Stimulated activated CD4-positive, alpha-beta T cell treated with anti-CD3 and anti-CD28 coated beads, Interleukin-1b, Interleukin-23, amount 100 ng/mL, for 48 hours (primary cell): ENCODE measurements at regions not wholly inside any gene's neighbourhood (a gene's known extent, or its start where the extent isn't known, plus 50 kb on each side); places are given as distances from the start of the nearest gene placed in this dataset.

Experiments
- DNase-seq: peaks from one replicate; pipeline ENCODE4 v3.0.0-alpha.2; 2020

- no peak for DNase-seq
These were observed 537.6 kb downstream of the BRD1 start for GRCh38 chr22:49289822-49290679.

DNA sequence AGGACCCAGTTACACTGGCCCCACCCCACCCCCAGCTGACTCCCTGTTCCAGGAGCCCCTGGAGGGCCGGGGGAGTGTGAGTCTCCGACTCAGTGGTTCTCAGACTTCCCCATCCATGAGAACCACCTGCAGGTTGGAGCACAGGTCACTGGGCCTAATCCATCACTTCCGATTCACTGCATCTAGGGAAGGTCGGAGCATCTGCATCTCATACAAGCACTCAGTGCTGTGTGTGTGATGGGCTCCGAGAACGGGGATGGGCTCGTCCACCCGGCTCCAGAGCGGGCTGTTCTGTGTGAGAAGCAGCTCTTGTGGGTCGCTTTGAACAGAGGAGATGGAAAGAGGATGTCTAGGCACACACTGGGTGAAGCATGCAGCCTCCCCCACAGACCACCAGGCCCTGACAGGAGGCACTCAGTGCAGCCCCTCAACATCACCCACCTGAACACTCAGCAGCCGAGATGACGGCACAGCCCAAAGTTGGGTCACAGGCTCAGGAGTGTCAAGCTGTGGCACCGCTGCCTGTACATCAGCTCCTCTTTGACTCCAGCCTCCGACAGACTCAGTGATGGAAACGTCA is 541.4 kb downstream of the BRD1 start:
- DNase-seq, result no peak

DNA sequence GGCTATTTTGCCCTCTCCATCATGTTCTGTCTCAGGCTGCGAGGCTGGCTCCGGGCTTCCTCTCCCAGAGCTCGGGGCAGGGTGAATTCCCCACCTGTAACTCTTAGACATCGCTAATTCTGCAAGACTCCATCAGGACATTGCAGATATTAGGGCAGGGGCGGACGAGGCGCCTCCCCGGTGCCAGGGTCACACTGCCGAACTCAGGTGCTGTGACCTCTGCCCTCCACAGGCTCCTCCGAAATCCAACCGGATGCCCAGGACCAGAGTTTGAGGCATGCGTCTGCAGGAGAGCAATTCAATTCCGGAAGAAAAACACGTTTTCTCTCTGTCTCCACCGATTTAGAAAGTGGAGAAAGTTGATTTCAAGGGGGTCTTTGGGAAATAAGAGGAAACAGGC is 542.7 kb downstream of the BRD1 start:
- DNase-seq, result no peak

DNA sequence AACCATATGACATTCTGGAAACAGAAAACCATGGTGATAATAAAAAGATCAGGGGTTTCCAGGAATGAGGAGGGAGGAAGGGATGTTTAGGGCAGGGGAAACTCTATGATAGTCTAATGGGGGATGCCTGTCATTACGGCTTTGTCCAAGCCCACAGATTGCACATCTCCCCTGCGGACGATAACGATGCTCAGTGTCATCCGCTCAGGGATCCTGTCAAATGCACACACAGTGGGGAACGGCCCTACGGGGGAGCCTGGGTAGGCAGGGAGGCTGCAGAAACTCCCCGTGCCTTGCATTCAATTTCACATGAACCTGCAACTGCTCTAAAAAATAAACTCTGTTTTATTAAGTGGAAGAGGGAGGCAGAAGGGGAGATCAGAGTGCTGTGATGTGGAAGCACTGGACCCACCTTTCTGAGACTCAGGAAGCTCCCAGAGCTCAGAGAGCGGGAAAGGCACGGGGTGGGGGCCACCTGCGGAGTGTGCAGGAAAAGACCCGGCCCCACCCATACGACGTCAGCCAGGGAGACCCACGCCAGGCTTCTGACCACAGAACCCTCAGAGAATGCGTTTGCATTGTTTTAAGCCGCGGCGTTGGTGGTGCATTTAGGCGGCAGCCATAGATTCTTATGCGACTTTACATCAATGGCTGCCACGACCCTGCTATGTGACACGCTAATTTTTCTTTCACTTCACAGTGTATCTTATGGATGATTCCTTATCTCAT is 543.5 kb downstream of the BRD1 start:
- DNase-seq, result no peak

DNA sequence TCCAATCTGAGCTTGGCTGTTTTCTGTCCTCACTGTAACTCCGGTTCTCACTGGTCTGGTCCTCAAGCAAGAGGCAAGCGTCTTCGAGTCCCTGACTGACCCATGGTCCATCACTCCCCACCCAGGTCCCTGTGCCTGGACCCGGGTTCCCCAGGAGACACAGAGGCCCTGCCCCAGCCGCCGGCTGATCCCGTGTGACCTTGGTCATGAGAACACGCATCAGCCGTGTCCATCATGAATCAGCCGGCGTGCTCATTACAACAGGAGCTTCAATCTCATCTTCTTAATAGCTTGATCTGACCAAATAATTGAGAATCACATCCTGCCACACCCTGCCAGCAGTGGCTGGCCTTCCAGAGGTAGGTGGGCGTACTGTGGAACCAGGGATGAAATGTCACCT is 545.1 kb downstream of the BRD1 start:
- no peak for DNase-seq

DNA sequence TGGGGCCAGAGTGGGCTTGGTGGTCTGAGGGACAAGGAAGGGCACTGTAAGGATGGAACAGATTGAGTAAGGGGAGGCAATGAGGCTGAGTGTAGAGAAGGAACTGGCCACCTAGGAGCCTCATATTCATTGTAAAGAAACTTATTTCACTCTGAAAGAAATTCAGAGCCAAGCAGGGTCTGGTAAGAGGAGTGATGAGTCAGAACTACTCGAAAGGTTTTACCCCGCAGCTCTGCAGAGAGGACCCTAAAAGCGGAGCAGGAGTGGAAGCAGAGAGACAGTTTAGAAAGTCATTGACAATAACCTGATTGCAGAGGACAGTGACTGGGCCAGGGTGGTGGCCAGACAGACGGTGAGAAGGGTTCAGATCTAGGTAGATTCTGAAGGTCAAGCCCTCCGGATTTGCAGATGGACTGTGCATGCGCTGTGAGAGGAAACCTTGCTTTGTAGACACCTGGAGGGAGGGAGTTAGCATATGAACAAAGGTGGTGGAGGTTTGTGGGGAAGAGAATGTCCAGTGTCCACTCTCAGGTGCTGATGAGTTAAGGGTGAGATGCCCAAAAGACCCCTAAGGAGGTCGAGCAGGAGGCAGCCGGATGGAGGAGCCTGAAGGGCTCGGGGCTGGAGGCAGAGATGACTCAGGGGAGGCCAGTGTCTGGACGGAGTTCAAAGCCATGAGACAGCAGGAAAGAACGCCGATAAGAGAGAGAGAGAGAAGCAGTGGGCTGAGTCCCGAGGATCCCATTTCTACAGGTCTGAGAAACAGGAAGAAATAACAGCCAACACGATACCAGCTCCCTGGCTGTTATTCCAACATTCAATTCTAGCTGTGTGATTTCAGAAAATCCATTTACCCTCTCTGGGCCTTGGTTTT is 546.0 kb downstream of the BRD1 start:
- no peak for DNase-seq

DNA sequence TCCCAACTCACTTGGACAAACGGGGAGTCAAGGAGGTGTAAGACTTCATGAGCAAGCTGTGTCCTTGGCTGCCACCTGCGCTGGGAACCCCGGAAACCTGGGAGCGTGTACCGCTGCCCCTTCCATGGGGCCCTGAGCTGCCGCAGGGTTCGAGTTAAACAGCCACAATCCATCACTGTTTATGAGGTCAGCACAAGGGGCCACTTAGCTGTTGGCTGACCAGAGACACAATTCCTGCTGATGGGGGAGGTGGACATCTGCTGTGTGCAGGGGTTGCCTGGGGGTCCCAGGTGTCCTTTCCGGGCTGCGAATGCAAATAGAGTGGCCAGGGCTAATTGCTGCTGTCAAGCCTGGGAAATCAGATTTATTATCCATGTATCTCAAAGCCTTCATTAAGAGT is 549.3 kb downstream of the BRD1 start:
- DNase-seq, result no peak

DNA sequence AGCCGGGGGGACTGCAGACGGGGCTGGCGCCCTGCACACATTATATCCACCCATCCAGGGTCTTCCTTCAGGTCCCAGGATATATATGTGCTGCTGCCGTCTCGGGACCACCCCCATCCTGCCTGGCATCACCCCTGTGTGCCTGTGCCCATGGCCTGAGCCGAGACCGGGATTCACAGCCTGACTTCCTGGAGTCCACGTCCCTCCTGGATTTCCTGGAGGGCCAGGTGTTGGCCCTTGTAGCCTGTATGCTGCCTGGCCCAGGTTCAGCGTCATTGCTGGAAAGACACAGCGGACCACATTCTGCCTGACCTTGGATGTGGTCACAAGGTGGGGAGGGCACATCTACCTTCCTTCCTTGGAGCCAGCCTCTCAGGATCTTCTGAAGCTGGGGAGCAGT is 551.1 kb downstream of the BRD1 start:
- DNase-seq, result no peak

DNA sequence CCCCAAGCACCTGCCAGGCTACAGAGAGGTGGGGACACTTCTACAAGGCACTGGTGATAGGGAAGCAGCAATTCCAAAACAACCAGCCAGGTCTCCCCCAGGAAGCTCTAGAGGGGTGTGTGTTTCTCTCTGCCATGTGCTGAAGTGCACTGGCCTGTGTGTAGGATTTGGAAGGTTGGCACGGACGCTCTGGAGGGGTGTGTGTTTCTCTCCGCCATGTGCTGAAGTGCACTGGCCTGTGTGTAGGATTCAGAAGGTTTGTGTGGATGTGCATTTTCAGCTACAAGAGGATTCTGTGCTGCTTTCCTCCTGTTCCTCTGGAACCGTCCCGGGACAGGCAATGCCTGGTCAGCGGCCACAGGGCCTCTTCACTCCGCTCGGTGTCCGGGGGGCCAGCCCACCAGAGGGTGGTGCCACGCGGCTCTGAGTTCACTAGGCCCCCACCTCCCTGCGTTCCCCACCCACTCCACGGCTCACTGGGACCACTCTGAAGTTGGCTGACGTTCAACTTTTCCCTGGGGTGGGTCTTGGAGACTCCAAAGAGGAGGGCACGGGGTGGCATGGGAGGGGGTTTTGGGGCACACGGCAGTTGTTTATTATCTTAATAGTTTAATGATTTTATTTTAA is 552.8 kb downstream of the BRD1 start:
- no peak for DNase-seq

DNA sequence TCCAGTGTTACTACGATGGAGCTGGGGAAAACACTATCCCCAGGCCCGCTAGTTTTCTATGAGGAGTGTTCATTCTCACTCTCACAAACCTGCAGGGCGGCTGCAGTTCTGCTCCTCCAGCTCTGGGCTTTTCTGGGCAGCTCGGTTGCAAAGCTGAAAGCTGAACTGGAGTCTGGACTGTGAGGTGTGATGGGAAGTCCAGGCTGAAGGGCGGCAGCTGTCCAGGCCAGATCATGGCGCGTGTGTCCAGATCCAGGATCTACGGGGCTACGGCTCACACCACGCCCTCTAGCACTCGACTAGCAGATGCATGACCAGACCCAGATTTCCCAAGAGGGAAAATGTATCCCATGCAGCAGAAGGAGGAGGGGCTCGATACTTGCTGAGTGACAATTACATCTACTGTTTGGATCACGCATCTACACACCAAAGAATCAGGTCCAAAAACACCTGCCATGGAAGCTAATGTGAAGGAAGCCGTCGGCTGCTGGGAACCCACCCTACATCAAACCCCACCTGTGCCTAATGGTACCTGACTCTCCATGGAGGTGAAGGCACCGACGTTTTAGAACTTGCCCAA is 555.0 kb downstream of the BRD1 start:
- no peak for DNase-seq

DNA sequence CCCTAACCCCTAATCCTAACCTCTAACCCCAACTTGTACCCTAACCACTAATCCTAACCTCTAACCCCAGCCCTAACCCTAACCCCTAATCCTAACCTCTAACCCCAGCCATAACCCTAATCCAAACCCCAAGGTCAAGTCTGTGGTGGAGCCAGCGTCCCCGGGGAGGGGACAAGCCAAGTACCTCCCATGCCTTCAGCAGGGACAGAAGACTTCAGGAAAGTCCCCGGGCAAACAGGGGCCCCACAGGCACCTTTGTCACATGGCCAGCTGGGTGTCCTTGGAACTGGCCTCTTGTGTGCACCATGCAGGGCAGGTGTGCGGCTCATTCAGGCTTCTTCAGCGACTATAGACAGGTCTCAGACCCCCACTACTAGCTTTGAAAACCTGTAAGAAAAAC is 555.8 kb downstream of the BRD1 start:
- no peak for DNase-seq

DNA sequence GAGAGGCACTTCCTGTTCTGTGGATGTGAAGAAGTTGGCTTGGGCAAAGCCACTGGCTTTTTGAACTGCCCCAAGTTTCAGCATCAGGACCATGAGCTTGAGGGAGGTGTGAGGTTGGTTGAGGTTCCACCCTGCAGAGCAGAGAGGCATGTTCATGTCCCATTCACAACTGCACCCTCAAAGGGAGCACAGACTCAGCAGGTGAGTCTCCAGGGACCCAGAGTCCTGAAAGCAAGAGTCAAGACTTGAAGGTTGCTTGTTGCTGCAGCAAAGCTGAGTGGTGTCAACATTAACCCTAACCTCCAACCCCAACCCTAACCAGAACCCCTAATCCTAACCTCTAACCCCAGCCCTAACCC is 556.3 kb downstream of the BRD1 start:
- no peak for DNase-seq

GRCh38 chr22:49270595-49271368 is 556.9 kb downstream of the BRD1 start:
- no peak for DNase-seq

DNA sequence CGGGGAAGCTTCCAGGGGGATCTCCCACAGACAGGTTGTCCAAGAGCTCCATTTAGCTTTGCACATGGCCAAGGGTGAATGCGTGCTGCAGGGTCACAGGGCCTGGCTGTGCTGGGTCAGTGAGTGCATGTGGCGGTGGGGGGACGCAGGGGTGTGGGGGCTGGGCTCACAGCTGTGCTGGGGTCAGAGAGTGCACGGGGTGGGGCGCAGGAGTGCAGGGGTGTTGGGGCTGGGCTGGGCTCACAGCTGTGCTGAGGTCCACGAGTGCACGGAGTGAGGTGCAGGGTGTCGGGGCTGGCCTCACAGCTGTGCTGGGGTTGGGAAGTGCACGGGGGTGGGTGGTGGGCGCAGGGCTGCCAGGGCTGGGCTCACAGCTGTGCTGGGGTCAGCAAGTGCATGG is 557.7 kb downstream of the BRD1 start:
- DNase-seq, result no peak

GRCh38 chr22:49269371-49269770 is 558.3 kb downstream of the BRD1 start:
- no peak for DNase-seq

DNA sequence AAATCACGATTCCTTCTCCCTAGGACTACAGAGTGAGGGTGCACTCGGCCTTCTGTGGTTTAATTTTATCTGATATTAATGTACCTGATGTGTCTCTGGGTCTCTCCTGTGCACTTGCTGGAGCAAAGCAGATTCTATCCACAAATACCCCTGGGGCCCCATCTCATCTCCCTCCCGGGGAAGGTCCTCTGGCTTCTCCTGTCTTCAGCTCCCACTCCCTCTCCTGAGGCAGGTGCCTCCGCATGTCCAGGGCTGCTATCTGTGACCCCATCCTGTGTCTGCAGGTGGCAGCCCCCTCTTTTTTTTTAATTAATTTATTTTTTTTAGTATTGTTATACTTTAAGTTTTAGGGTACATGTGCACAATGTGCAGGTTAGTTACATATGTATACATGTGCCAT is 558.7 kb downstream of the BRD1 start:
- DNase-seq, result no peak

GRCh38 chr22:49267996-49268395 is 559.7 kb downstream of the BRD1 start:
- no peak for DNase-seq

- DNase-seq, result no peak
These were observed 560.8 kb downstream of the BRD1 start for GRCh38 chr22:49266561-49267519.

DNA sequence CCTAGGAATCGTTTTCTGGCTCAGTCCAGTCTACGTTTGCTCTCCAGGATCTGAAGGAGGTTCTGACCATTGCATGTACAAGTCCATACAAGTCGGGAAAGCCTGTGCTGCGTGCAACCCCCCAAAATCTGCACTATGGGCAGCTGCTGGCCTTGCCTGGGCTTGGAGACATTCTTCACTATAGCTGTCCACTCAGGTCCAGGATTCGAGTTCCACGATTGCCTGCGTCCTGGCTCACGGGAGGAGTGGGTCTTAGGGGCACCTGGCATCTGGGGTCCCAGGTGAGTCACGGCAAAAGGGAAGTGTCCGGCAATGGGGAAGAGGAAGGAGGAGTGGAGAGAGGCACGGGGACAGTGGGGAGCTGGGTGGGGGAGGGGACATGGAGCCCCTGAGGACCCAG is 563.0 kb downstream of the BRD1 start:
- no peak for DNase-seq

DNA sequence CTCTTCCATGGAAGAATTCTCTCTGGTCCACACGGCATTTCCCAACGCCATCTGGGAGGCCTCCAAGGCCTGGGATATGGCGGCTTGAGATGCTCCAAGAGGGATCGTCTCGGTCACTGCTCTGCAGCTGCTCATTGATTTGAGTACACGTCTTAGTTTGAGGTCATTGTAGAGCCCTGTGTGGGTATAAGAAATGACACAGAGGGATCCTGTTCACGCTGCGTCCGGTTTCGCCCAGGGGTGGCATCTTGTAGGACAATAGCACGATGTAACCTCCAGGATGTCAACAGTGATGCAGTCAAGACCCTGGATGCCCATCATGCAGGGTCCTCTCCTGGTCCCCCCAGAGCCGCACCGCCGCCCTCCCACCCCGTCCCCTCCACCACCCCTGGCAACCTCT is 564.6 kb downstream of the BRD1 start:
- DNase-seq, result no peak
